HepG2 (cell line): ENCODE measurements at regions not wholly inside any gene's neighbourhood (a gene's known extent, or its start where the extent isn't known, plus 50 kb on each side); places are given as distances from the start of the nearest gene placed in this dataset.

Experiments used
- ATAC-seq: fragments of 200-7000 bp; cut with Tn5 transposase; 3 replicates; pipeline ENCODE4 v1.9.1; 2020; ENCODE audit warnings: mild to moderate bottlenecking, moderate library complexity
- BruUV-seq: library from RNA; stranded (reverse); fragments of 400-500 nt; replicated peaks from 2 replicates; lab custom pipeline; 2021; lab: Mats Ljungman, UMichigan
- CTCF ChIA-PET: fragments of 300-600 bp; formaldehyde crosslinking; extraction: SDS; loops from one replicate; lab custom pipeline; 2021; ENCODE audit warnings: low total read pairs, inconsistent platforms, low intra/inter-chr PET ratio; lab: Yijun Ruan, JAX
- POLR2A ChIA-PET: fragments of 350-600 bp; sonication (Branson Sonifier 250); formaldehyde crosslinking; loops from one replicate; lab custom pipeline; 2020; ENCODE audit warnings: antibody characterized with exemption, inconsistent platforms; lab: Yijun Ruan, JAX
- DNase-seq: peaks from one replicate; pipeline ENCODE4 v3.0.0-alpha.2; 2015; ENCODE audit warnings: low spot score
- FAIRE-seq: peaks from 3 replicates; lab custom pipeline; 2011; peaks lifted over from hg19 to GRCh38; lab: Jason Lieb, UNC
- H2AFZ ChIP-seq: one replicate; pipeline ENCODE4 v1.6.1; 2011; ENCODE audit warnings: low read length, inconsistent platforms
- H3K27ac ChIP-seq: fragments of 300-600 bp; 3 replicates; pipeline ENCODE4 v1.8.0; 2011; ENCODE audit warnings: mixed run types, mild to moderate bottlenecking, mixed read lengths, low read length, inconsistent platforms; ENCODE audit not compliant: insufficient read depth; ENCODE audit errors: extremely low read length
- H3K27me3 ChIP-seq, 2 experiments: fragments of 200-600 bp in 1 of 2; 2 replicates in 1 of 2; 3 replicates in 1 of 2; pipeline versions ENCODE4 v1.6.0 to v1.8.0; 2011; ENCODE audit warnings: low read length in 2 of 2, mild to moderate bottlenecking in 2 of 2, moderate library complexity in 2 of 2, inconsistent platforms in 1 of 2; ENCODE audit not compliant: insufficient read depth in 2 of 2, control insufficient read depth in 1 of 2
- H3K36me3 ChIP-seq, 2 experiments: fragments of 200-600 bp in 1 of 2; replicated peaks in 1 of 2; 2 replicates in 1 of 2; 3 replicates in 1 of 2; pipeline versions ENCODE4 v1.5.1 to v1.8.0; 2011; ENCODE audit warnings: low read length in 2 of 2, inconsistent platforms in 1 of 2; ENCODE audit not compliant: insufficient read depth in 2 of 2, control insufficient read depth in 1 of 2
- H3K4me1 ChIP-seq: 2 replicates; pipeline ENCODE4 v1.5.1; 2012; ENCODE audit warnings: low read length, inconsistent platforms; ENCODE audit not compliant: insufficient read depth
- H3K4me2 ChIP-seq: 2 replicates; pipeline ENCODE4 v1.6.0; 2011; ENCODE audit warnings: low read depth, low read length, inconsistent platforms
- H3K4me3 ChIP-seq, 3 experiments: fragments of 200-600 bp in 1 of 3; sonication (generic), shearing (Covaris generic) in 1 of 3; replicated peaks in 1 of 3; 2 replicates each; pipeline ENCODE4 v1.5.1; 2011 to 2016; ENCODE audit warnings: low read length in 3 of 3, inconsistent platforms in 2 of 3, low read depth in 2 of 3, mild to moderate bottlenecking in 2 of 3, control low read depth in 1 of 3, mixed read lengths in 1 of 3; ENCODE audit not compliant: insufficient read depth in 1 of 3
- H3K79me2 ChIP-seq: one replicate; pipeline ENCODE4 v1.6.1; 2011; ENCODE audit warnings: low read length, inconsistent platforms; ENCODE audit not compliant: insufficient read depth
- H3K9ac ChIP-seq: 2 replicates; pipeline ENCODE4 v1.6.0; 2011; ENCODE audit warnings: mild to moderate bottlenecking, low read depth, low read length, inconsistent platforms; ENCODE audit not compliant: insufficient read depth
- H3K9me3 ChIP-seq: 2 replicates; pipeline ENCODE4 v1.5.1; 2012; ENCODE audit warnings: mild to moderate bottlenecking, low read length
- H4K20me1 ChIP-seq: 2 replicates; pipeline ENCODE4 v1.6.0; 2011; ENCODE audit warnings: inconsistent platforms, mild to moderate bottlenecking, low read length, moderate library complexity; ENCODE audit not compliant: insufficient read depth
- AGO2 ChIP-seq: fragments of 200-400 bp; formaldehyde crosslinking; optimal IDR thresholded peaks from 2 replicates; pipeline ENCODE3; 2017; ENCODE audit warnings: mild to moderate bottlenecking, low read depth, low read length, moderate library complexity
- IKZF4 ChIP-seq: sonication (generic); formaldehyde crosslinking; IDR thresholded peaks from 2 replicates; pipeline ENCODE4 v1.5.1; 2020; ENCODE audit warnings: borderline replicate concordance, mild to moderate bottlenecking, low read depth, missing genetic modification reagents; ENCODE audit errors: not compliant biosample characterization
- KMT2A ChIP-seq: sonication (generic); formaldehyde crosslinking; IDR thresholded peaks from 2 replicates; pipeline ENCODE4 v1.4.0; 2020; ENCODE audit warnings: missing genetic modification reagents
- MIXL1 ChIP-seq: IDR thresholded peaks from 2 replicates; pipeline ENCODE4 v1.6.1; 2016
- SPEN ChIP-seq: sonication (generic); formaldehyde crosslinking; IDR thresholded peaks from 2 replicates; pipeline ENCODE4 v1.5.1; 2020; ENCODE audit warnings: low read depth, mild to moderate bottlenecking, missing genetic modification reagents
- ZNF768 ChIP-seq: sonication (generic); formaldehyde crosslinking; IDR thresholded peaks from 2 replicates; pipeline ENCODE4 v1.4.0; 2020; ENCODE audit warnings: missing genetic modification reagents
- ZSCAN29 ChIP-seq: sonication (generic); formaldehyde crosslinking; conservative IDR thresholded peaks from 2 replicates; pipeline ENCODE4 v1.4.0; 2020; ENCODE audit warnings: mild to moderate bottlenecking, missing genetic modification reagents
- WGBS: methylation state at CpG from one replicate; pipeline ENCODE4 v1.1.6; 2017; ENCODE audit warnings: low lambda C conversion rate; 5-methylcytosine and 5-hydroxymethylcytosine counted together
- in situ Hi-C: cut with HindIII; loops from 2 replicates; pipeline ENCODE4 v1.10.0; 2017; ENCODE audit warnings: low pct_unique_long_range_greater_than_20kb; ENCODE audit not compliant: extremely low pct_ligation_motif_present
- intact Hi-C: fragments of 100-400 bp; cut with micrococcal nuclease; formaldehyde crosslinking; loops from one replicate; pipeline ENCODE4 v1.10.0; 2022; ENCODE audit not compliant: unreplicated experiment
- TF ChIP-seq, protein P1 (sequence below): sonication (generic); formaldehyde crosslinking; IDR thresholded peaks from 2 replicates; pipeline ENCODE4 v1.4.0; 2020; ENCODE audit warnings: missing genetic modification reagents, mild to moderate bottlenecking, borderline replicate concordance
- TF ChIP-seq, protein P2 (sequence below): sonication (generic); formaldehyde crosslinking; conservative IDR thresholded peaks from 2 replicates; pipeline ENCODE4 v1.8.0; 2022; ENCODE audit warnings: missing genetic modification reagents

DNA sequence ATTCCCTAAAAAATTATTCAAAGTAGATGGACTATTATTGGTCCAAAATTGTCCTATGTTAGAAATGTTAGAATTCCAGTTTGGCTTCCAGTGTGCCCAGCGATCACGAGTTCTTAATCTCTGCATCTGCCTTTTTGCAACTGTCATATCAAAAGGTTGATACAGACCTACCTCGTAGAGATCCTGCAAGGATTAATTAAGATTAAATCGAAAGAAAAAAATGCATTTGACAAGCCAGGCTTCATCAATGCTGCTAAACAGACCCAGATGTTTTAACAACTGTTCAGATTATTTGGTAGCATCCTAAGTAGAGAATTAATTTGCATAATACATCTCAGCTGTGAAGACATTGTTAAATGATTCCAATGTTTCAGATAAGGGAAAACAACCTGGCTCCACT lies 336.5 kb downstream of the CRPPA start (continued):
- TF ChIP-seq, protein P1, sequence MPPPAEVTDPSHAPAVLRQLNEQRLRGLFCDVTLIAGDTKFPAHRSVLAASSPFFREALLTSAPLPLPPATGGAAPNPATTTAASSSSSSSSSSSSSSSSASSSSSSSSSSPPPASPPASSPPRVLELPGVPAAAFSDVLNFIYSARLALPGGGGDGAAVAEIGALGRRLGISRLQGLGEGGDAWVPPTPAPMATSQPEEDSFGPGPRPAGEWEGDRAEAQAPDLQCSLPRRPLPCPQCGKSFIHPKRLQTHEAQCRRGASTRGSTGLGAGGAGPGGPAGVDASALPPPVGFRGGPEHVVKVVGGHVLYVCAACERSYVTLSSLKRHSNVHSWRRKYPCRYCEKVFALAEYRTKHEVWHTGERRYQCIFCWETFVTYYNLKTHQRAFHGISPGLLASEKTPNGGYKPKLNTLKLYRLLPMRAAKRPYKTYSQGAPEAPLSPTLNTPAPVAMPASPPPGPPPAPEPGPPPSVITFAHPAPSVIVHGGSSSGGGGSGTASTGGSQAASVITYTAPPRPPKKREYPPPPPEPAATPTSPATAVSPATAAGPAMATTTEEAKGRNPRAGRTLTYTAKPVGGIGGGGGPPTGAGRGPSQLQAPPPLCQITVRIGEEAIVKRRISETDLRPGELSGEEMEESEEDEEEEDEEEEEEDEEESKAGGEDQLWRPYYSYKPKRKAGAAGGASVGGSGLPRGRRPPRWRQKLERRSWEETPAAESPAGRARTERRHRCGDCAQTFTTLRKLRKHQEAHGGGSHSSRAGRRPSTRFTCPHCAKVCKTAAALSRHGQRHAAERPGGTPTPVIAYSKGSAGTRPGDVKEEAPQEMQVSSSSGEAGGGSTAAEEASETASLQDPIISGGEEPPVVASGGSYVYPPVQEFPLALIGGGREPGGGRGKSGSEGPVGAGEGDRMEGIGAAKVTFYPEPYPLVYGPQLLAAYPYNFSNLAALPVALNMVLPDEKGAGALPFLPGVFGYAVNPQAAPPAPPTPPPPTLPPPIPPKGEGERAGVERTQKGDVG (CRISPR knock-in tag) = no peak

DNA sequence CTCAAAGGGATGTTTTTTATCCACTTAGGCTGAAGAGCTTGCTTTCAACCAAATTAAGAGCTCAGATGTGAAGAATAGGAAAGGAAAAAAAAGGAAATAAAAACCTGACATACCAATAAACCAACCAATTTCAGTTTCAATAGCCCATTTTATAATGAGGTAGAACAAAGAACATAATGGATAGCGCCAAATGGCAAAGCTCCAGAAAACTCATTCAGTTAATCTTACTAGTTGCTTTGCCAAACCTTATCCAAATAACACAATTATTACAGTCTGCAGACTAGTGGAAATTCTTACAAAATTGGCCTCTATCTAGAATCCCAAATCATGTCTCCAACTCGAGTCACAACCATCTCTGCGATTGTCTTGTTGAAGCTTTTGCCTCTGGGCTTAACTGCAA lies 337.0 kb downstream of the CRPPA start:
- intact Hi-C loops = no loop called here
- Histone ChIP-seq H3K36me3 (no peaks in the 10 kb centered on the region), H3K4me1 (no peaks in the 10 kb centered on the region), H3K9ac (no peak overlapping the region), H4K20me1 (no peaks in the 10 kb centered on the region), H3K4me3 (no peak overlapping the region), H3K27ac (no peak overlapping the region), H3K9me3 (no peaks in the 10 kb centered on the region), H3K27me3 (no peaks in the 10 kb centered on the region), H2AFZ (no peak overlapping the region), H3K4me2 (no peak overlapping the region), H3K79me2 (no peaks in the 10 kb centered on the region)
- TF ChIP-seq AGO2 (no peak), IKZF4 (CRISPR knock-in tag) (no peak), KMT2A (CRISPR knock-in tag) (no peak), MIXL1 (CRISPR knock-in tag) (no peak), SPEN (CRISPR knock-in tag) (no peak), ZNF768 (CRISPR knock-in tag) (no peak), ZSCAN29 (CRISPR knock-in tag) (no peak)
- TF ChIP-seq, protein P2, sequence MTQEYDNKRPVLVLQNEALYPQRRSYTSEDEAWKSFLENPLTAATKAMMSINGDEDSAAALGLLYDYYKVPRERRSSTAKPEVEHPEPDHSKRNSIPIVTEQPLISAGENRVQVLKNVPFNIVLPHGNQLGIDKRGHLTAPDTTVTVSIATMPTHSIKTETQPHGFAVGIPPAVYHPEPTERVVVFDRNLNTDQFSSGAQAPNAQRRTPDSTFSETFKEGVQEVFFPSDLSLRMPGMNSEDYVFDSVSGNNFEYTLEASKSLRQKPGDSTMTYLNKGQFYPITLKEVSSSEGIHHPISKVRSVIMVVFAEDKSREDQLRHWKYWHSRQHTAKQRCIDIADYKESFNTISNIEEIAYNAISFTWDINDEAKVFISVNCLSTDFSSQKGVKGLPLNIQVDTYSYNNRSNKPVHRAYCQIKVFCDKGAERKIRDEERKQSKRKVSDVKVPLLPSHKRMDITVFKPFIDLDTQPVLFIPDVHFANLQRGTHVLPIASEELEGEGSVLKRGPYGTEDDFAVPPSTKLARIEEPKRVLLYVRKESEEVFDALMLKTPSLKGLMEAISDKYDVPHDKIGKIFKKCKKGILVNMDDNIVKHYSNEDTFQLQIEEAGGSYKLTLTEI = no peak
- WGBS = 37% methylated on average over 3 of the region's 3 CpGs
- POLR2A ChIA-PET = no interaction called here
- CTCF ChIA-PET = no interaction called here
- in situ Hi-C loops = no loop called here
- no peak for ATAC-seq
- BruUV-seq = no TSS peak
- no peak for DNase-seq
- FAIRE-seq = no peak
